ENCODE measurements at regions not wholly inside any gene's neighbourhood (a gene's known extent, or its start where the extent isn't known, plus 50 kb on each side); places are given as distances from the start of the nearest gene placed in this dataset.

- CTCF ChIA-PET = no interaction called here
- POLR2A ChIA-PET = no interaction called here
- Histone ChIP-seq H3K36me3 (ENCODE audit: control insufficient read depth, insufficient read depth, low read length) (no peaks in the 10 kb centered on the region), H3K4me3 (ENCODE audit: low read depth, low read length) (no peak overlapping the region), H3K27me3 (ENCODE audit: control insufficient read depth, insufficient read depth, low read length) (no peaks in the 10 kb centered on the region)
- no peak for TF ChIP-seq CTCF (IDR thresholded peaks at IDR 0.05; ENCODE audit: insufficient read depth, low read depth, low read length)
- no peak for DNase-seq (ENCODE audit: low read depth)
These were observed 750.5 kb upstream of the GRM7 start for GRCh38 chr3:6110451-6110850.

GRCh38 chr3:6112546-6112945 lies 748.4 kb upstream of the GRM7 start:
- DNase-seq (ENCODE audit: low read depth) = no peak
- Histone ChIP-seq H3K27me3 (ENCODE audit: control insufficient read depth, insufficient read depth, low read length) (no peaks in the 10 kb centered on the region), H3K4me3 (ENCODE audit: low read depth, low read length) (no peak overlapping the region), H3K36me3 (ENCODE audit: control insufficient read depth, insufficient read depth, low read length) (no peaks in the 10 kb centered on the region)
- TF ChIP-seq CTCF (IDR thresholded peaks at IDR 0.05; ENCODE audit: insufficient read depth, low read depth, low read length) = no peak
- ChIA-PET CTCF (no interaction called here), POLR2A (no interaction called here)

- no peaks in the 10 kb centered on the region for H3K27me3 ChIP-seq (ENCODE audit: control insufficient read depth, insufficient read depth, low read length)
- no peak for TF ChIP-seq CTCF (IDR thresholded peaks at IDR 0.05; ENCODE audit: insufficient read depth, low read depth, low read length)
- CTCF ChIA-PET = no interaction called here
- no peak for DNase-seq (ENCODE audit: low read depth)
- POLR2A ChIA-PET = no interaction called here
- H3K36me3 ChIP-seq (ENCODE audit: control insufficient read depth, insufficient read depth, low read length) = no peaks in the 10 kb centered on the region
- H3K4me3 ChIP-seq (ENCODE audit: low read depth, low read length) = no peak overlapping the region
These were observed 747.6 kb upstream of the GRM7 start for GRCh38 chr3:6113338-6113737.

GRCh38 chr3:6119367-6119766 lies 741.5 kb upstream of the GRM7 start:
- ChIA-PET POLR2A (no interaction called here), CTCF (no interaction called here)
- H3K36me3 ChIP-seq (ENCODE audit: control insufficient read depth, insufficient read depth, low read length) = no peaks in the 10 kb centered on the region
- H3K27me3 ChIP-seq (ENCODE audit: control insufficient read depth, insufficient read depth, low read length) = no peaks in the 10 kb centered on the region
- DNase-seq (ENCODE audit: low read depth) = no peak
- TF ChIP-seq CTCF (IDR thresholded peaks at IDR 0.05; ENCODE audit: insufficient read depth, low read depth, low read length) = no peak
- H3K4me3 ChIP-seq (ENCODE audit: low read depth, low read length) = no peak overlapping the region

GRCh38 chr3:6120786-6121185 lies 740.1 kb upstream of the GRM7 start:
- no peak overlapping the region for H3K4me3 ChIP-seq (ENCODE audit: low read depth, low read length)
- TF ChIP-seq CTCF (IDR thresholded peaks at IDR 0.05; ENCODE audit: insufficient read depth, low read depth, low read length) = no peak
- CTCF ChIA-PET = no interaction called here
- DNase-seq (ENCODE audit: low read depth) = no peak
- no peaks in the 10 kb centered on the region for H3K36me3 ChIP-seq (ENCODE audit: control insufficient read depth, insufficient read depth, low read length)
- H3K27me3 ChIP-seq (ENCODE audit: control insufficient read depth, insufficient read depth, low read length) = no peaks in the 10 kb centered on the region
- POLR2A ChIA-PET = no interaction called here

All from BJ (cell line).